GM19395 (cell line): ENCODE measurements at regions not wholly inside any gene's neighbourhood (a gene's known extent, or its start where the extent isn't known, plus 50 kb on each side); places are given as distances from the start of the nearest gene placed in this dataset.

ENCODE experiments used
- ATAC-seq: cut with Tn5 transposase; IDR thresholded peaks from one replicate; pipeline ENCODE4 v1.9.1; 2021; ENCODE audit warnings: mild to moderate bottlenecking, moderate library complexity; ENCODE audit not compliant: unreplicated experiment

GRCh38 chr5:116361979-116362577 lies 212.5 kb downstream of the SEMA6A start:
- no peak for ATAC-seq

DNA sequence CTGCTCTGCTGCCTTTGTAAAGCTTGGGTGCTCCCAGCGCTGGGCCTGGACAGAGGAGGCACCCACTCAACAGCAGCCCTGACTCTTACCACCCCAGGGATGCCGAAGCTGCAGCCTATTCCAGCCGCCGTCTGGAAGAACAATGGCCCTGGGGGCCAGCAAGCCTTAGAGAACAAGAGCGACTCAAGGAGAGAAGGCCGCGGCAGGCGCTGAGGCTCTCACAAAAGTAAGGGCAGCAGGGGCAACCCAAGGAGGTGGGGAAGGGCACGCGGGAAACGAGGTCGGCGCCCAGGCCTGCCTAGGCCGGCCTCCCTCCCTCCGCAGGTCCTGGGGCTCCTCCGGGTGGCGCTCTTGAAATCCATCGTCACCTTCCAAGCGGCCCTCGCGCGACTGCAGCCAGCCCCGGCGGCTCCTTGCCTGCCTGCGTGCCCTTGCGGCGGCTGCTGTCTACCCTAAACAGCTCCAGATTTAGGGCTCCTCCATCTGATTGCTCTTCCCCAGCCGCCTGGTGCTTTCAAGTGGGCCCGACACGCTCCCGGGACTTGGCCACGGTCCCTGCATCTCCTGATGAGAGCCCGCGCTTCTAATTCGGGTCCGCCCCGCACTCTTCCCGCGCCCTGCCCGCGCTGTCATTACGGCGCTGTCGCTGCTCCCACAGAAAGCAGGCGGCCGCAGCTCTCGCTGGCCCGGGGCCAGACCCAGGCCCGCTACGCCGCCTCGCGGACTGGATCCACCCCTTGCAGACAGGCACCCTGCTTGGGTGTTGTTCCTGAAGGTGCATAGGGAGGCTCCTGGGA lies 213.3 kb downstream of the SEMA6A start:
- no peak for ATAC-seq

- ATAC-seq: no peak
Measured at GRCh38 chr5:116360008-116360853, 214.4 kb downstream of the SEMA6A start.

DNA sequence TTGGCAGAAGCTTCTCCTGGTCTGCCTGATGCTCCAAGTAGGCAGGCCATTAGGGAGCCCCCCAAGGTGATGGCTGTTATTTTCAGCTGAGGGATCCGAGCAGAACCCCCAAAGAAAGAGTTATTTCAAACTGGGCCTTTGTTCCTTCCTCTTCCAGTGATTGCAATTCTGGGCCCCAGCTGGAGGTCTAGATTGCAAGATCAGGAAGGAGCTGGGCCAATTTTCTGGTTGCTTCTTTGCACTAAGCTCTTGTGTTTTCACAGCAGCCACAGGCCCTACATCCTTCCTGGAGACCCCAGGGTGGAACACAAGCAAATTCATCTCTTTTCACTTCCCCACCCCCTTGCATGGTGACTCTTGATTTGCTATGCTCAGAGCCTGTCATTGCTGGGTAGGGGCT lies 215.0 kb downstream of the SEMA6A start:
- ATAC-seq: no peak

DNA sequence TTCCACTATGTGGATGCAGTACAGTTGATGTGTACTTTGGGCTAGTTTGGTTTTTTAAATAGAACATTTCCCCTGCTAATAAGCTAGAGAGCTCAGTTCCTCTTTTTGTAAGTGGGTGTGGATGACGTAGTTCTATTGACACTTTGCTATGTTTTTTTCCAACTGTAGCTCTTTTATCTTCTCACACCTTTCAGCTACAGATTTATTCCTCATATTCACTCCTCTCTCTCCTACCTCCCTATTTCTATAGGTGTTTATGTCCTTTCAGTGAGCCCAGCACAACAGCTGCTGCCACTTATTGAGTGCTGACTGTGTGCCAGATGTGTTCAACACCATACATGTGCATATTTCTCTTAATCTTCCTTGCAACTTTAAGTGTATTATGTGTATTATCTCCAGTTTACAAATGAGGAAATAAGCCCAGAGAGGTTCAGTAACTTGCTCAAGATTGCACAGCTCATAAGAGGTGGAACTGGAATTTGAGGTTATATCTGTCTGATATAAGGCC lies 215.7 kb downstream of the SEMA6A start:
- ATAC-seq: peak; percentile 99

GRCh38 chr5:116358015-116358523 lies 216.6 kb downstream of the SEMA6A start:
- no peak for ATAC-seq

DNA sequence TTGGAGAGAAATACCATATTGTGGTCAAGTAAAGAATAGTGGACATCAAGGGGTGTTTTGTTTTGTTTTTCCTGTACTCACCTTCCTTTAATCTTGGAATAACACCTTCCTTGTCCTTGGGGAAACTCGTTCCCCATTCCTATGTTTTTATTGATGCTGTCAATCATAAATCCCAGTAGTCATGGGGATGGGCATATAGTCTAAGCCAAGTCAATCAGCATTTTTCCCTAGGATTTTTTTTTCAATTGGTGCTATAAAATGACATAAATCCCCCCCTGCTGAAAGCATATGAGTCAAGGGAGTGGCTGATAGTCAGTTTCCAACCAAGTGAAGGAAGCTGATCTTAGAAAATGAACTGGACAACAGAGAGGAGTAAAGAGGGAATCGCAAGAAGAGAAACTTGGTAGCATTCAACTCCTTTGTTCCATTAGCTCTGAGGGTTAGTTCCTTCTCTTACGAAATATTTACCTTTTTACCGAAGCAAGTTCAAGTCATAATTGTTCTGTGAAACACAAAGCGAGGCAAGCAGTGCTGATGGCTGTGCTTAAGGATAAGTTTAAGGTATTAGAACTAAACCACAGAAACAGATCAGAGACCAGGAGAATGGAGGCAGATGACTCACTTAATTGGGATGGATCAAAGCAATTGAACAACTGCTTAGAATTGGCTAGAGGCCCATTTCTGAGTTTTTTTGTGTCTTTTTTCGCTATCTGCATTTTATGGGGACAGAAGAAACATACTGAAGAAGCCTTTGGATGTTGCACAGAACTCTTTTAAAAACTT lies 218.6 kb downstream of the SEMA6A start:
- ATAC-seq: no peak

- no peak for ATAC-seq
Measured at GRCh38 chr5:116354699-116355098, 219.9 kb downstream of the SEMA6A start.

DNA sequence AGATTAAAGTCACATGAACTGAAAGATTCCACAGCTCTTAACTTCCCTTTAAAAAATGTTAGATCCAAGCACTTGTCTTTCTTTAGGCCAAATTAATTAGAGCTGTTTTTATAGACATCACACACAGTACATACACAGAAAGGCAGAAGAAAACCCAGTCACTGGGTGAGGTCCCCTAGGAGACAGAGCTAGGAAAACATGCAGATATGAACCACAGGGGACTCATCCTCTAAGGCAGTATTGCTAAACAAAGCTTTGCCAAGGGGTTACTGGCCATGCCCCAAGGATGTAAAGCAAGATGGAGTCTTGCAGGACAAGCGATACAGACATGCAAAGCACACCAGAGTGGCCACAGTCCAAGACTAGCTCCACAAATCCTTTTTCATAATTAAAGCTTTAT lies 227.0 kb downstream of the SEMA6A start:
- ATAC-seq: no peak

GRCh38 chr5:116343961-116344360 lies 230.7 kb downstream of the SEMA6A start:
- no peak for ATAC-seq
